ENCODE measurements at regions not wholly inside any gene's neighbourhood (a gene's known extent, or its start where the extent isn't known, plus 50 kb on each side); places are given as distances from the start of the nearest gene placed in this dataset.

DNA sequence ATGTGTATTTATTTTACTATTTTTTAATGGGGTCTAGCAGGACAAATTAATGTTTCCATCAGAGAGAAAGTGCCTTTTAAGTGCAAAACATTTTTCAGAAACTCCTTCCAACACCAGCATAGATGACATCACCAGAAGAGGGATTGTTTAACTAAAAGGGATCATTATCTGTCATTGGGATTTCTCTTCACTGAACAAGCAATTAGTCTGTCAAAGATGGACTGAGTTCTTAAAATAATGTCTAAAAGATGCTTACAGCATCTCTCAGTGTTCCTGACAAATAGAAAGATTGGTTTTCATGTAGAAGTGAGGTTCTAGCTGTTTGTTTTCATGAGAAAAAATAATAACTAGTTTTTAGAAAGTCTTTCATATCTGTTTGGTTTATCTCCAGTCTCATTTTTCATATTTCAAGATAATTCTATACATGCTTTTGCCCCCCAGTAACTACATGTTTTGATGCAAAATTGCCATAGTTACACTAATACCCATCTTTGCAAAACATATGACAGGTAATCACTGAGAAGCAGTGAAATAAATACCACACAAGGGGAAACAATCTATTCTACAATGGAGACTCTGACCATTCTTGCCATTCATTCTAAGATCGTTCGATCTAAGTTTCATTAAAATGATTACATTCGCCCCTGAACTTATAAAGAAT is 850.3 kb downstream of the GALC start:
- H3K79me2 ChIP-seq (ENCODE audit: control insufficient read depth, insufficient read depth, low read length), result no peaks in the 10 kb centered on the region
- CTCF ChIA-PET, result no interaction called here
- H3K27me3 ChIP-seq (ENCODE audit: control insufficient read depth in 2 of 2, insufficient read depth in 2 of 2, low read length in 2 of 2), result no peaks in the 10 kb centered on the region
- no peak overlapping the region for H3K9ac ChIP-seq (replicated peaks; ENCODE audit: extremely low read depth, insufficient read depth, low read length)
- no peak for TF ChIP-seq MYC (IDR thresholded peaks at IDR 0.05; ENCODE audit: low read depth, low read length)
- TF ChIP-seq, protein P1, sequence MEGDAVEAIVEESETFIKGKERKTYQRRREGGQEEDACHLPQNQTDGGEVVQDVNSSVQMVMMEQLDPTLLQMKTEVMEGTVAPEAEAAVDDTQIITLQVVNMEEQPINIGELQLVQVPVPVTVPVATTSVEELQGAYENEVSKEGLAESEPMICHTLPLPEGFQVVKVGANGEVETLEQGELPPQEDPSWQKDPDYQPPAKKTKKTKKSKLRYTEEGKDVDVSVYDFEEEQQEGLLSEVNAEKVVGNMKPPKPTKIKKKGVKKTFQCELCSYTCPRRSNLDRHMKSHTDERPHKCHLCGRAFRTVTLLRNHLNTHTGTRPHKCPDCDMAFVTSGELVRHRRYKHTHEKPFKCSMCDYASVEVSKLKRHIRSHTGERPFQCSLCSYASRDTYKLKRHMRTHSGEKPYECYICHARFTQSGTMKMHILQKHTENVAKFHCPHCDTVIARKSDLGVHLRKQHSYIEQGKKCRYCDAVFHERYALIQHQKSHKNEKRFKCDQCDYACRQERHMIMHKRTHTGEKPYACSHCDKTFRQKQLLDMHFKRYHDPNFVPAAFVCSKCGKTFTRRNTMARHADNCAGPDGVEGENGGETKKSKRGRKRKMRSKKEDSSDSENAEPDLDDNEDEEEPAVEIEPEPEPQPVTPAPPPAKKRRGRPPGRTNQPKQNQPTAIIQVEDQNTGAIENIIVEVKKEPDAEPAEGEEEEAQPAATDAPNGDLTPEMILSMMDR (IDR thresholded peaks at IDR 0.05; ENCODE audit: extremely low read depth in 1 of 2, insufficient read depth in 1 of 2, low read depth in 1 of 2, low read length in 2 of 2), result no peak
- TF ChIP-seq, protein P2, sequence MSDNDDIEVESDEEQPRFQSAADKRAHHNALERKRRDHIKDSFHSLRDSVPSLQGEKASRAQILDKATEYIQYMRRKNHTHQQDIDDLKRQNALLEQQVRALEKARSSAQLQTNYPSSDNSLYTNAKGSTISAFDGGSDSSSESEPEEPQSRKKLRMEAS (IDR thresholded peaks at IDR 0.05; ENCODE audit: insufficient read depth, insufficient read length), result no peak
- no peak for TF ChIP-seq FOS (IDR thresholded peaks at IDR 0.05; ENCODE audit: borderline replicate concordance, insufficient read depth, low read length)
- no peak for TF ChIP-seq POLR2A (IDR thresholded peaks at IDR 0.05; ENCODE audit: low read depth, low read length)
- no peak for TF ChIP-seq GATA2 (IDR thresholded peaks at IDR 0.05; ENCODE audit: insufficient read depth, insufficient read length, low read depth, low read length)
- TF ChIP-seq JUN (IDR thresholded peaks at IDR 0.05; ENCODE audit: borderline replicate concordance, insufficient read depth, insufficient read length, low read depth), result no peak
- TF ChIP-seq EZH2 (IDR thresholded peaks at IDR 0.05; ENCODE audit: borderline replicate concordance, low read depth, low read length, severe bottlenecking), result no peak
- TF ChIP-seq POLR2AphosphoS5 (IDR thresholded peaks at IDR 0.05; ENCODE audit: insufficient read depth, low read depth, low read length), result no peak
- no peak overlapping the region for H3K27ac ChIP-seq (ENCODE audit: insufficient read depth, low read depth, low read length)
- DNase-seq (ENCODE audit: low read depth, low spot score), result no peak
- H3K4me3 ChIP-seq (replicated peaks in 1 of 3; ENCODE audit: insufficient read depth in 1 of 3, low read depth in 1 of 3, low read length in 3 of 3), result no peak overlapping the region
- no peaks in the 10 kb centered on the region for H4K20me1 ChIP-seq (replicated peaks; ENCODE audit: control insufficient read depth, extremely low read depth, insufficient read depth, low read length)
- no TSS peak for BruUV-seq (replicated peaks)
- H3K4me1 ChIP-seq (ENCODE audit: control insufficient read depth, extremely low read depth, insufficient read depth, low read length), result no peaks in the 10 kb centered on the region
- no peak overlapping the region for H3K4me2 ChIP-seq (ENCODE audit: insufficient read depth, low read length)
- intact Hi-C loops (cut with micrococcal nuclease), result no loop called here
- dilution Hi-C loops (cut with MboI; ENCODE audit: extremely low pct_ligation_motif_present, low sequenced_read_pairs), result no loop called here
- POLR2A ChIA-PET, result no interaction called here
- H3K9me1 ChIP-seq (replicated peaks; ENCODE audit: control insufficient read depth, extremely low read depth, insufficient read depth, low read length), result no peaks in the 10 kb centered on the region
- H2AFZ ChIP-seq (ENCODE audit: low read depth, low read length), result no peak overlapping the region
- FAIRE-seq, result no peak
- no peaks in the 10 kb centered on the region for H3K36me3 ChIP-seq (ENCODE audit: control insufficient read depth in 2 of 2, extremely low read depth in 1 of 2, insufficient read depth in 2 of 2, low read length in 2 of 2)
- peaks cover 7% of the 10 kb centered on the region for H3K9me3 ChIP-seq (replicated peaks; ENCODE audit: control insufficient read depth, insufficient read depth, low read length)
